Activated CD8-positive, alpha-beta memory T cell treated with anti-CD3 and anti-CD28 coated beads, Interleukin-2, amount 10 ng/mL, durations not matched to agents 7 days and 5 days (primary cell): ENCODE measurements at regions not wholly inside any gene's neighbourhood (a gene's known extent, or its start where the extent isn't known, plus 50 kb on each side); places are given as distances from the start of the nearest gene placed in this dataset.

ENCODE experiments used
- ATAC-seq: fragments of 150-1000 bp; cut with Tn5 transposase; one replicate; pipeline ENCODE4 v1.10.0; 2021; ENCODE audit warnings: moderate library complexity
- CTCF ChIA-PET: fragments of 350-600 bp; sonication (Branson Sonifier 250); formaldehyde crosslinking; loops from one replicate; lab custom pipeline; 2021; ENCODE audit warnings: antibody characterized with exemption; lab: Charles Lee
- DNase-seq: peaks from one replicate; pipeline ENCODE4 v3.0.0-alpha.2; 2020
- H3K27ac Mint-ChIP-seq: one replicate; pipeline ENCODE4 v1.8.0; 2021; ENCODE audit warnings: mild to moderate bottlenecking, mixed read lengths
- H3K27me3 Mint-ChIP-seq: one replicate; pipeline ENCODE4 v1.8.0; 2021; ENCODE audit warnings: mixed read lengths
- H3K36me3 Mint-ChIP-seq: one replicate; pipeline ENCODE4 v1.8.0; 2021; ENCODE audit warnings: mild to moderate bottlenecking, mixed read lengths
- H3K4me1 Mint-ChIP-seq: one replicate; pipeline ENCODE4 v1.8.0; 2021; ENCODE audit warnings: mixed read lengths
- H3K4me3 Mint-ChIP-seq: one replicate; pipeline ENCODE4 v1.8.0; 2021; ENCODE audit warnings: mild to moderate bottlenecking, moderate library complexity, mixed read lengths
- H3K9me3 Mint-ChIP-seq: one replicate; pipeline ENCODE4 v1.8.0; 2022; ENCODE audit warnings: low read depth, mixed read lengths

DNA sequence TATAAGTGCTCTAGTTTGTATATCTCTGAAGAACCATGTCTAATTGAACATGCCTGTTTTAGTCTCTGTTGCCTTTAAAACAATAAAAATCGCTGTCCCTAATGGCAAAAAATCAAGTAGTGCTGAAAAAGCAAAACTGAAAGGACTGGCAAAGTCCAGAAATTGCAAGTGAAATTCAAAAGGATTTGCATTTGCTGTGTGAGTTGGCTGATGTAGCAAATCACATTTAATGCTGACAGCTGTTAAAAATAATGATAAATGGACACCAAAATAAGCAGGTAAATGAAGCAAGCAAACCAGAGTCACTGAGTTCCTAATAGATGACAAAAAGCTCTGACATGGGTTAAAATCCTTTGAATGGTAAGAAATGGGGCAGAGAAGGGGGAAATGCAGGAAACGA is 874.1 kb downstream of the GRM8 start:
- no peak overlapping the region for H3K27ac Mint-ChIP-seq
- DNase-seq (no peak), ATAC-seq (no peak)
- no peaks in the 10 kb centered on the region for H3K27me3 Mint-ChIP-seq
- CTCF ChIA-PET: no interaction called here
- no peaks in the 10 kb centered on the region for H3K36me3 Mint-ChIP-seq
- peaks cover 3% of the 10 kb centered on the region for H3K9me3 Mint-ChIP-seq
- H3K4me3 Mint-ChIP-seq: no peak overlapping the region
- no peaks in the 10 kb centered on the region for H3K4me1 Mint-ChIP-seq

DNA sequence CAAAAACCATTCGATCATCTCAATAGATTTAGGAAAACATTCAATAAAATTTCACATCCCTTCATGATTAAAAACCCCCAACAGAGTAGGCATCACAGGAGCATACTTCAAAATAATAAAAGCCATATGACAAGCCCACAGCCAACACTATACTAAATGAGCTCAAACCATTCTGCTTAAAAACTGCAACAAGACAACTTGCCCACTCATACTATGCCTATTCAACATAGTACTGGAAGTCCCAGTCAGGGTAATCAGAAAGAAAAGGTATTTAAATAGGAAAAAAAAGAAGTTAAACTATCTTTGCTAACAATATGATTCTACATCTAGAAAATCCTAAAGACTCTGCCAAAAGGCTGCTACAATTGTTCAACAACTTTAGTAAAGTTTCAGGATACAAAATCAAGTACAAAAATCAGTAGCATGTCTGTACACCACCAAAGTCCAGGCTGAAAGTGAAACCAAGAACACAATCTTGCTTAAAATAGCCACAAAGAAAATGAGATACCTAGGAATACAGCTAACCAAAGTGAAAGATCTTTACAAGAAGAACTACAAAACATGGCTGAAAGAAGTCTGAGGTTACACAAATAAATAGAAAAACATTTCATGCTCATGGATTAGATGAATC is 882.6 kb downstream of the GRM8 start:
- Mint-ChIP-seq H3K36me3 (no peaks in the 10 kb centered on the region), H3K4me1 (no peaks in the 10 kb centered on the region), H3K27me3 (no peaks in the 10 kb centered on the region), H3K27ac (no peak overlapping the region), H3K9me3 (no peaks in the 10 kb centered on the region), H3K4me3 (no peak overlapping the region)
- CTCF ChIA-PET: no interaction called here
- ATAC-seq: no peak
- no peak for DNase-seq

DNA sequence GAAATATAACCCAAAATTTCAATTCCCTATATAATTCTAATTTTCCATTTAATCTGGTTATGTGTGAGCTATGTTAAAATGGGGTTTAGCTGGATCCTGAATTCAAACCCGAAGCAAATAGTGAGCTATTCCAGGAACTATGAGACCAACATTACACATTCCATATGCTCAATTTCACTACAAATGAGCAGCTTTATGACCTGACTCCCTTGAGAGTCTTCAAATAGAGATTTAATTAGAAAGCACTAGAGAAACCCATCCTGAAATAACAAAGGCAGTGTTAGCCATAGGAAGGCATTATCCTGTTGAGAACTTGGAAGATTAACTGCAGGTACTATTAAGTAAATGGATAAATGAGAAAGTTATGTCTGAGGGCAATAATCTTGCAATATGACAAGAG is 890.0 kb downstream of the GRM8 start:
- CTCF ChIA-PET: no interaction called here
- ATAC-seq: no peak
- Mint-ChIP-seq H3K9me3 (no peaks in the 10 kb centered on the region), H3K27ac (no peak overlapping the region), H3K4me3 (no peak overlapping the region), H3K4me1 (no peaks in the 10 kb centered on the region), H3K27me3 (no peaks in the 10 kb centered on the region), H3K36me3 (no peaks in the 10 kb centered on the region)
- no peak for DNase-seq

DNA sequence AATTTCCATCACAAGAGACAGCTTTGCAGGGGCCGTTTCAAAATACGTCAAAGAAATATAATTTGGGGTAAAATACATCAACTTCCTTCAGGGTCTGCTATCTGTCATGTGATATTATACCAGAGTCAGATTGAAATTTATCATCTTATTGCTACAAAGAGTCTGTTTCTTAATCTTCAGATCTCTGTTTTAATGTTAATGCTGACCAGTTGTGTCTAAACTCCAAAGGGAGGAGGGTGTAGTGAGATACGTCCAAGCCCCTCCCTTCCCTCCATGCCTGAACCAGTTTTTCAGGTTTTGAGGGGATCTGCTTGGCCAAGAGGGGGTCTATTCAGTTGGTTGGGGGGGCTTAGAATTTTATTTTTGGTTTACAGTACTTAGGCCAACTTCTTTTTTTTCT is 891.6 kb downstream of the GRM8 start:
- Mint-ChIP-seq H3K27ac (no peak overlapping the region), H3K4me1 (no peaks in the 10 kb centered on the region), H3K36me3 (no peaks in the 10 kb centered on the region), H3K4me3 (no peak overlapping the region), H3K9me3 (no peaks in the 10 kb centered on the region), H3K27me3 (no peaks in the 10 kb centered on the region)
- CTCF ChIA-PET: no interaction called here
- ATAC-seq: no peak
- no peak for DNase-seq

DNA sequence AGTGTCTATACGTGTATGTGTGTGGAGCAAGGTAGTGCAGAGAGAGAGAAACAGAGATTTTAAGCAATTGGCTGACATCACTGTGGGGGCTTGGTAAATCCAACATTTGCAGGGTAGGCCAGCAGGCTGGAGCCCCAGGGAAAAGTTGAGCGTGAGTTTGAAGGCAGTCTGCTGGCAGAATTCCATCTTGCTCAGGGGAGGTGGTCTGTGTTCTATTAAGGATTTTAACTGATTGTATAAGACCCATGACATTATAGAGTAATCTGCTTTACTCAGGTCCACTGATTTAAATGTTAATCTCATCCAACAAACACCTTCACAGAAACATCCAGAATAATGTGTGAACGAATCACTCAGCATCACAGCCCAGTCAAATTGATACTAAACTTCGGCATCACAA is 912.9 kb downstream of the GRM8 start:
- CTCF ChIA-PET: no interaction called here
- no peak for DNase-seq
- H3K4me3 Mint-ChIP-seq: no peak overlapping the region
- H3K36me3 Mint-ChIP-seq: no peaks in the 10 kb centered on the region
- ATAC-seq: no peak
- peaks cover 9% of the 10 kb centered on the region for H3K9me3 Mint-ChIP-seq
- H3K27me3 Mint-ChIP-seq: no peaks in the 10 kb centered on the region
- no peaks in the 10 kb centered on the region for H3K4me1 Mint-ChIP-seq
- no peak overlapping the region for H3K27ac Mint-ChIP-seq

DNA sequence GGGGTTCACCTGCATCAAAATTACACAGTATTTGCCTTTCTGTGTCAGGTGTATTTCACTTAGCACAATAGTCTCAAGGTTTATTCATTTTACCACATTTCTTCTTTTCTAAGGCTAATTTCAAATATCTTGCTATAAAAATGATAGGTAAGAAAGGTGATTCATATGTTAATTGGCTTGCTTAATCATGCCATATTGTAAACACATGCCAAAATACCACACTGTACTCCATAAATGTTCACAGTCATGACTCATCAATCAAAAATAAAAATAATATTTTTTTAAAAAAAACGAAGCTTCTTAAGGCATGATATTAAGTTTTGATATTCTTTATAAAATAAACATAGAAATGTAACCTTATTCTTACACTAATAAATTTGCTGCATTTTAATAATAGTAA is 947.1 kb downstream of the GRM8 start:
- Mint-ChIP-seq H3K36me3 (no peaks in the 10 kb centered on the region), H3K27me3 (no peaks in the 10 kb centered on the region), H3K27ac (no peak overlapping the region), H3K4me3 (no peak overlapping the region), H3K9me3 (peaks cover 11% of the 10 kb centered on the region), H3K4me1 (no peaks in the 10 kb centered on the region)
- no peak for DNase-seq
- ATAC-seq: no peak
- CTCF ChIA-PET: no interaction called here

DNA sequence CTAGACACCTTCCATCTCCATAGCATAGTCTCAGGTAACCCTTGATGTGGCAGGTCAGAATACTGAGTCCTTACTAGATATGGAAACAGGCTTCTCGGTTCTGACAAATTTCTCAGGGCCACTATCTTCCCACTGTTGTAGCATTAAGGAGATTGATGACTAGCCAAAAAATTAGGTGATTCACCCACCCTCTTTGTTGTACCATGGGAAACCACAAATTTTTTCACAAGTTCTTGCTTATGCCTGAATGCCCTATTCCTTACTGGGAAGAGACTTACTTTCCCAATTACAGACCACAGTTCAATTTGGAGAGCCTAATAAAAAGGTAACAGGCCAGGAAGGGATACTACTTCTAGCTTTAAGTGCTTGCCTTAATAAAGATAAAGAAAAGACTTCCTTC is 948.8 kb downstream of the GRM8 start:
- Mint-ChIP-seq H3K4me1 (no peaks in the 10 kb centered on the region), H3K27ac (no peak overlapping the region), H3K9me3 (peaks cover 9% of the 10 kb centered on the region), H3K36me3 (no peaks in the 10 kb centered on the region), H3K27me3 (no peaks in the 10 kb centered on the region), H3K4me3 (no peak overlapping the region)
- ATAC-seq (no peak), DNase-seq (no peak)
- CTCF ChIA-PET: no interaction called here

DNA sequence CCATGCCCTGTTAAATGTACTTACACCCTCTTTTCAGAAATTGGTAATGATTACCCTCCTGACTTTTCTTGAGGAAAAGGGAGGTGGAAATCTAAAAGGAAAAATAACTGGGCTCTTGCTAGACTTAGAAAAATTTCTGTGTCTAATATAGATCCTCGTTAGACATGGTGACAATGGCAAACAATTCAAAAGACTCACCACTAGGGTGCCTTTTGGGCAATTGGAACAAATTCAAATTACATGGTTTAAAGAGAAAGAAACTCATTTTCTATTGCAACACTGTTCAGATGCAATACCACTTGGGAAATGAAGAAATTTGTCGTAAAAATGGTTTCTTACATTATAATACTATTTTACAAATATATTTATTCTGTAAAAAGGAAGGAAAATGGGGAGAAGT is 950.1 kb downstream of the GRM8 start:
- no peak overlapping the region for H3K4me3 Mint-ChIP-seq
- H3K36me3 Mint-ChIP-seq: no peaks in the 10 kb centered on the region
- ATAC-seq (no peak), DNase-seq (no peak)
- no peak overlapping the region for H3K27ac Mint-ChIP-seq
- CTCF ChIA-PET: no interaction called here
- H3K4me1 Mint-ChIP-seq: no peaks in the 10 kb centered on the region
- peaks cover 12% of the 10 kb centered on the region for H3K9me3 Mint-ChIP-seq
- H3K27me3 Mint-ChIP-seq: no peaks in the 10 kb centered on the region

DNA sequence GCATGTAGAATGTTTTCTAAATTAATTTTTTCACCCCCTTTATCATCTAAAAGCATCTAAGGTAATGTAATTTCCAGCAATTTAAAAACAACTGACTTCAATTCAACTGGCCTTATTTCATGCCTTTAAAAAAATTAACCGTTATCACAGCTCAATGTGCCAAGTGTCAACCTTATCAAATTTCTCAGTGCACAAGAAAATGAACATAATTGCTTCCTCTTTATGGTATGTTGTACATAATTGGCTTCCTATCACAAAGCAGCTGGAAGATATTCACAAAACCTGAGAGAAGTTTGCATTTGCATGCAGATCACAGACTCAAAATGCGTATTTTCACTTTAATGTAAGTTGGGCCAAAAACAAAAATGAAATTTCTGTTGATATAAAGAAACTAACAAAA is 966.4 kb downstream of the GRM8 start:
- Mint-ChIP-seq H3K27me3 (no peaks in the 10 kb centered on the region), H3K27ac (no peak overlapping the region), H3K4me3 (no peak overlapping the region), H3K36me3 (no peaks in the 10 kb centered on the region), H3K9me3 (peaks cover 5% of the 10 kb centered on the region), H3K4me1 (no peaks in the 10 kb centered on the region)
- DNase-seq: no peak
- CTCF ChIA-PET: no interaction called here
- ATAC-seq: no peak

DNA sequence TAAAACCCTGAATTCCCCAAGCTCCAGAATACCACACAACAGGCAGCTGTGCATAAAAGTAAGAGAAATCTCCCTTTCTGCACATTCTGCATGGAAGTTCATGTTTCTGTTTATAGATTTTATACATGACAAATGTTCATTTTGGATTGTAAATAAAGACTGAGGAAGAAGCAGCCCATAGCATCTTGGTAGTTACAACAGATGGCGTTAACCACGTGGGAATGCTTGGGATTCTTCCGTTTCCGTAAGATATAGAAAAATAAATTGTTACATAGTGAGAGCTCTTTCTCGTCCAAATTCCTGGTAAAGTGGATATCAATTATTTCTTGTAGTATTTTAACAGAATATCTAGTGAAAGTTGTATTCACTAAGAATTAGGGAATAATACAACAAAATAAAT is 1016.5 kb downstream of the GRM8 start:
- ATAC-seq: no peak
- Mint-ChIP-seq H3K4me3 (no peak overlapping the region), H3K36me3 (no peaks in the 10 kb centered on the region), H3K27me3 (no peaks in the 10 kb centered on the region), H3K4me1 (no peaks in the 10 kb centered on the region), H3K9me3 (peaks cover 9% of the 10 kb centered on the region), H3K27ac (no peak overlapping the region)
- DNase-seq: no peak
- CTCF ChIA-PET: no interaction called here

DNA sequence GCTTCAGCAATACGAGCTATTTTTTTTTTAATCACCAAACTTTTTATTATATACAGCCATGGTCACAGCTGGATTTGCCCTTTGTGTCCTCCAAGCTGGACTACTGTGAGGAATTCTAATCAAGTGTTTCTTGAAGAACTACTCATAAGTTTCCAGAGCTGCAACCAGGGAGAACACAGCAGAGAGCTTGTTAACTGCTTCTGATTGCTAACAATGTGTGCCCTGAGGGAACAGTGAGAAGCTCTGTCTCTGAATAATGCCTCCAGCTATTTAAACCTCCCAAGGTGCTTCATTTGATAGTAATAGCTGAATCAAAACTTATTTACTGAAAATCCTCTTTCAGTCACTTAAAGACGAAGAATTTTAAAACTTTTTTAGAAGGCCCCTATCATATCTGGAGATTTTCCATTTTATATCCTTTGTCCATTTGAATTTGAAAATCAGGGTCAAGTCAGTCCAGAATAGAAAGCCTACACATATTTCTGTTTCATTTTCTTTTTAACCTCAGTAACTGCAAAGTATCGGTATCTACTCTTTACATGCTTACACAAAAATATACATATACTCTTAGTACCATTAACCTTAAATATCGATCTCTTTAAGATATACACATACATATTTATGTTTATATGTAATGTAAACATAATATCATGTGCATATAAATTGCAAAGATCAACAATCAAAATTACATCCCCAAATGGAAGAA is 1024.2 kb downstream of the GRM8 start:
- no peak overlapping the region for H3K4me3 Mint-ChIP-seq
- no peaks in the 10 kb centered on the region for H3K4me1 Mint-ChIP-seq
- ATAC-seq (no peak), DNase-seq (no peak)
- no peaks in the 10 kb centered on the region for H3K36me3 Mint-ChIP-seq
- H3K27ac Mint-ChIP-seq: no peak overlapping the region
- no peaks in the 10 kb centered on the region for H3K27me3 Mint-ChIP-seq
- CTCF ChIA-PET: no interaction called here
- peaks cover 10% of the 10 kb centered on the region for H3K9me3 Mint-ChIP-seq

DNA sequence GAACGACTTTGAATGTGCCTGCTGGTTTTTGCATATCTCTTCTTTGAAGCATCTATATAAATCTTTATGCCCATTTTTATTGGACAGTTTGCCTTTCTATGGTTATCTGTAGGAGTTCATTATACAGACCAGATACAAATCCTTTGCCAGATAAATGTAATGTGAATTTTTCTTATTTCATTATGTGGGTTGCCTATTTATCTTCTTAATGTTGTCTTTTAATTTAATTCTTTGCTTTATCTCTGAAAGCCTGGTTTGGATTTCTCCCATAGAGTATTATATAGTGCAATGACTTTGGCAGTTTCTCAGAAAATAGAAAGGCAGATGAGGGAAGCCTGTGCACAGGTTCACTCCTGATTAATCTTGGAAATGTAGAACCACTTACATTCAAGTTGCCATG is 1025.1 kb downstream of the GRM8 start:
- Mint-ChIP-seq H3K4me3 (no peak overlapping the region), H3K27me3 (no peaks in the 10 kb centered on the region), H3K36me3 (no peaks in the 10 kb centered on the region), H3K9me3 (peaks cover 6% of the 10 kb centered on the region), H3K4me1 (no peaks in the 10 kb centered on the region), H3K27ac (no peak overlapping the region)
- no peak for DNase-seq
- no peak for ATAC-seq
- CTCF ChIA-PET: no interaction called here

DNA sequence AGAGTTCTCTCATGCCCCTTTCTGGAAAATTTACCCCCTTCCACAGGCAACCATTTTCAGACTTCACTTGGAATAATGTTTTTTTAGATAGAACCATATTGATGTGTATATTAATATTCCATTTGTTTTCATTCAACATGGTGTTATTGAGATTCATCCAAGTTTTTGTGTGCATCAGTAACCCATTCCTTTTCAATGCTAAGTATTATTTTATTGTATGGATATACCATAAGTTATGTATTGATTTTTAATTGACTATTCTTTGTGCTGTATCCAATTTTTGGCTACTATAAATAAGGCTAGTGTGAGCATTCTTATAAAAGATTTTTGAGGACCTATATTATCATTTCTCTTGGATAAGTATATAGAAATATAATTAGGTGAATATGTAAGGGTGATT is 1025.7 kb downstream of the GRM8 start:
- peaks cover 5% of the 10 kb centered on the region for H3K9me3 Mint-ChIP-seq
- no peak for DNase-seq

DNA sequence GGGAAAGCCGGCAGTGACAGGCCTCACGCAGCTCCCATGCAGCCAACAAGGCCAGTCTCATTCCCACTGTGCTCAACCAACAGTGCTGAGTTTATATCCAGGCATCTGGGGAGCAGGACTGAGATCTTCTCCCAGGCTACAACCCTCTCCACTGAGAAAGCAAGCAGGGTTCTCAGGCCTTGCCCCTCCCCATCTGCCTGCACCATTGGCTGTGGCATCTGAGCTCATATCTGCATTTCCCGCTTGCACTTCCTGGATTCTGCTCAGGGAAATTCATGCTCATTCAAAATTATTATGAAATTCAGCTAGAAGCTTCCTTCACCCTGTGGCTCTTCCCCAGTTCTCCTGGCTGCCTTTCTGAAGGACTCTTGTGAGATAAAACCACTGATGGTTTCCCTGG is 1029.0 kb downstream of the GRM8 start:
- no peak for ATAC-seq
- Mint-ChIP-seq H3K4me3 (no peak overlapping the region), H3K9me3 (peaks cover 11% of the 10 kb centered on the region), H3K4me1 (no peaks in the 10 kb centered on the region), H3K27me3 (no peaks in the 10 kb centered on the region), H3K36me3 (no peaks in the 10 kb centered on the region), H3K27ac (no peak overlapping the region)
- DNase-seq: no peak
- CTCF ChIA-PET: no interaction called here

More for the DNA sequence above, 1025.7 kb downstream of the GRM8 start:
- no peaks in the 10 kb centered on the region for H3K27me3 Mint-ChIP-seq
- CTCF ChIA-PET: no interaction called here
- no peak overlapping the region for H3K4me3 Mint-ChIP-seq
- ATAC-seq: no peak
- H3K36me3 Mint-ChIP-seq: no peaks in the 10 kb centered on the region
- H3K4me1 Mint-ChIP-seq: no peaks in the 10 kb centered on the region
- no peak overlapping the region for H3K27ac Mint-ChIP-seq
